GM19395 (cell line): ENCODE measurements at regions not wholly inside any gene's neighbourhood (a gene's known extent, or its start where the extent isn't known, plus 50 kb on each side); places are given as distances from the start of the nearest gene placed in this dataset.
"Not testable (repeated sequence)": the region's sequence is repeated elsewhere in the genome, so short reads cannot be mapped to it uniquely, and the experiment has no call there.

Experiments used
- ATAC-seq: cut with Tn5 transposase; IDR thresholded peaks from one replicate; pipeline ENCODE4 v1.9.1; 2021; ENCODE audit warnings: mild to moderate bottlenecking, moderate library complexity; ENCODE audit not compliant: unreplicated experiment

DNA sequence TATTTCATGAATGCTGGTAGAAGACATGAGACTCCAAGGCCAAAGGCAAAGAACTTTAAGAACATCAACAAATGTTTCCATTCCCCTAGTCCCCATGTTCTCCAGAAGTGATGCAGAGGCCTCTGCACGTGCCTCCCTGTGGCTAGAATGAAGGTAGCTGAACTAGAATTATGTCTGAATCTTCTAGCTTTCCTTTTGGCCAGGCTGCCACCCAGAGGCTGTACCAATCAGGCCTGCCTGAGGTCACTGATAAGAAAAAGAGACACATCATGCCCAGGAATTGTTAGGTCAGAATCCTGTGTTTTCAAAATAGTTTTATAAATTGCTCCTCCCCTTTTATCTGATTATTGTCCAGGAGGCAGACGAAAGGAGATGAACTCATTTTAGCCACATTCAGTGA, 188.0 kb upstream of the SLC16A7 start:
- ATAC-seq: no peak

GRCh38 chr12:59405992-59406391, 189.8 kb upstream of the SLC16A7 start:
- peak; percentile 46 for ATAC-seq

DNA sequence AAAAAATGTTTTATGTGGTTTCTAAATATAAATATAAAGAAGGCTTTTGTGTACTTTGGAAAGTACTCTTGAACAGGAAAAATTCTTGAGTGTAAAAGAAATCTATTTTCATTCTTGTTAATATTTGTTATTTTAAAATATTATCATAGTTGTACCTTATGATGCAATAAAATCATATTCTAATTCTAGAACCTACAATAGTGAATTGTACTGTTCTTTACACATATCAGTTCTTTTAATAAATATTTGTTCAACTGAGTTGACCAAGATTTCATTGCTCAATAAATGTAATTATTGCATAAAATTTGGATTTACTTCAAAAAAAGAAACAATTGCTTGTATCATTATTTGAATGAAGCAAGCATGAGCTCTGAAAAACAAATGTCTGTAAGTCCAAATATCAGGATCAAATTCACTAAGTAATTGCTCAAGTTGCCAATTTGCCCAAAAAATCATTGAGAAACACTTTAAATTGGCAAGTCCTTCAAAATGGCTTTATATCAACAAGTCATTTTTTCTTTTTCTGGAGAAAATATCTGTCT, 191.6 kb upstream of the SLC16A7 start:
- ATAC-seq: no peak

DNA sequence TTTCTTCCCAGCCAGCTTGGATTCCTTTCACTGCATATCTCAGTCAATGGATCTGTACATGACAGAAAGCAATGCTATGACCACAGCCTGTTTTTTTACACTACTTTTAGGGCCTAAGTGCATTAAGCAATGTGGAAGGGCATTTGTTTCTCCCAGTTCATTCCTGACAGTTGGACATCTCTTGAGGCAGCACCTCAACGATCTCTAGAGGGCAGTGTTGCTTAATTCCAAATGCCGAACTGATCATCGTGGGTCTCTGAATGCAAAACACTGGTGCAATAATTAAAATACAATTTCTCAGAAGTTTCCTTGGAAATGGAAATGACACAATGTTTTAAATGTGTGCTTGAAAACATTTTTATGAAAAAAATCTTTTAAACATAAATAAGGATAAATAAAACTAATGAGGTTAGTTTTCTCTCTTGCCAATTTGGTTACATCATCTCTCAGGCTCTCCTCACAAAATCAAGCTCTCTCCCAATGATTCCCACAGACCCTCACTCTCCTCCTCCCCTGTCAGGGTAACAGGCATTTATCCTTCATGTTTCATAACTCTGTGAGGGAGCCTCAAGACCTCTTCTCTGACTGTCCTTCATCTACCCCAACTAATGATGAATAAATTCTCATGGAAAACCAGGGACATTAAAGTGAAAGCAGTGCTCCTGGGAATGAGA, 192.4 kb upstream of the SLC16A7 start:
- peak; percentile 72 for ATAC-seq

DNA sequence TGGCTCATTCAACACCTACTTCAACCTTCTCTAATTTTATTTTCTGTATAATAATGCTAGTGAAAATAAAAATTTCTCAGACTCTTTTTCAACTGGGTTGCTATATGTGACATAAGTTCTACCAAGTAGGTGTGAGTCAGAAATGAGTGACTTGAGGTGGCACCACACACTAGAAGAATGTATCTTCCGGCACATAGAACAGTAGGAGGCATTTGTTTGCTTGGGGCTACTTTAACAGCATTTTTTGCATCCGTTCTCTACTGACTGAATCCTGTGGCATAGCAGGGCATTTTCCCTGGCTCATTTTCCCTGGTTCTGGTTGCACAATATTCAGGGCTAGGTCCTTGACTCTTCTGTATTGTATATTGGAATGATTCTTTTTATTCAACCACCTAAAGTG, 194.0 kb upstream of the SLC16A7 start:
- ATAC-seq: no peak

DNA sequence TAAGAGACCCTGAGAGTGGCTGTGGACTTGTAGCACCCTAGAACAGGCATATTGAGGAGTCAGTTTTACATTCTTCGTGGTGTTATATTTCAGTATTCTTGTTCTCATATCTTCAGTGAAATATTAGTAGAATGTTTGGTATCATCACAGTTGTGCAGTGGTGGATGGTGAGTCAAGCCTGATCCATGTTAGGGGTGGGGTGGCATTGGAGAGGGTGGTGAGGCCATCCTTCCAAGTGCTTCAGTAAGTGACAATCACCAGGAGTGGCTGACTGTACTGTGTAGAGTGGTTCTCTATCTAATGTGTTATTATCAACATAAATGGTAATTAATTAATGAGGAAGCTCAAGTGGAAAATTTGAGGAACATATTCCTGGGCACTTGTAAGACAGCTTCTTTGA, 197.7 kb upstream of the SLC16A7 start:
- no peak for ATAC-seq

DNA sequence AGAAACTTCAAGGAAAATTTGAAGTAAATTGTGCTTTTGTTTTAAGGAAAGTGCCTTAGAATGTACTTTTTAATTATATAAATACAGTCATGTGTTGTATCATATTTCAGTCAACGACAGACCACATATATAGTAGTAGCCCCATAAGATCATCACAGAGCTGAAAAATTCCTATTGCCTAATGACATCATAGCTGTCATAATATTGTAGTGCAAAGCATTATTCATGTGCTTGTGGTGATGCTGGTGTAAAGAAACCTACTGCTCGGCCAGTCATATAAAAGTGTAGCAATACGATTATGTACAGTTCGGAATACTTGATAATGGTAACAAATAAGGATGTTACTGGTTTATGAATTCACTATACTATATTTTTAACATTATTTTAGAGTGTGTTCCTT, 198.9 kb upstream of the SLC16A7 start:
- no peak for ATAC-seq

GRCh38 chr12:59396519-59396918, 199.3 kb upstream of the SLC16A7 start:
- ATAC-seq: no peak

DNA sequence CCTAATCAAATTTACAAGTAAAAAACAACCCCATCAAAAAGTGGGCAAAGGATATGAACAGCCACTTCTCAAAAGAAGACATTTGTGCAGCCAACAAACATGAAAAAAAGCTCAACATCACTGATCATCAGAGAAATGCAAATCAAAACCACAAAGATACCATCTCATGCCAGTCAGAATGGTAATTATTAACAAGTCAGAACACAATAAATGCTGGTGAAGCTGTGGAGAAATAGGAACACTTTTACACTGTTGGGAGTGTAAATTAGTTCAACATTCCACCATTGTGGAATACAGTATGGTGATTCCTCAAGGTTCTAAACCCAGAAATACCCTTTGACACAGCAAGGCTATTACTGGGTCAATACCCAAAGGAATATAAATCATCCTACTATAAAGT, 200.5 kb upstream of the SLC16A7 start:
- ATAC-seq: not testable (repeated sequence)

GRCh38 chr12:59393506-59393905, 202.3 kb upstream of the SLC16A7 start:
- ATAC-seq: no peak

DNA sequence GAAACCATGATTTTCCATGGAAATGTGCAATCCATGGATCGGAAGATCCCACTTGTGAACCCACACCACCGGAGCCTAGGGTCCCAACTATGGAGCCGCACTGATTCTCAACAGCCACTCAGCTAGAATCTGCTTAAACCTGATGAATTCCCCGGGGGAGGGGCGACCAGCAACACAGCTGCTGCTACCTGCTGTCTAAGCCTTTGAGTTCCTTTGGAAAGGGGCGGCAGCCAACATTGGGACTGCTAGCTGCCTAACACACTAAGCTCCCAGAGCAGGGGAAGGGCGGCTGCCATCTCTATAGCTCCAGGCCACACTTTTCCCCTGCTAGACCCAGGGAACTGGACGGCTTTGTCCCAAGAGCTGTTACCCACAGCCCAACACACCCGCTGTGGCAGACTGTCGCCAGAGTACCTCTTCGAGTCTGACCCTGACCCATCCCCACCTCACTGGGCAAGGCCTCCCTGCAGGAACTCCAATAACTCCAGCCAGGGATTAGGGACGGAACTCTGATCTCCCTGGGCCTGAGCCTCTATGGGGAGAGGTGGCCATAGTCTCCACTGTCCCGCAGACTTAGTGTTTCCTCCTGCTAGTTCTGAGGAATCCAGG, 205.8 kb upstream of the SLC16A7 start:
- no peak for ATAC-seq

DNA sequence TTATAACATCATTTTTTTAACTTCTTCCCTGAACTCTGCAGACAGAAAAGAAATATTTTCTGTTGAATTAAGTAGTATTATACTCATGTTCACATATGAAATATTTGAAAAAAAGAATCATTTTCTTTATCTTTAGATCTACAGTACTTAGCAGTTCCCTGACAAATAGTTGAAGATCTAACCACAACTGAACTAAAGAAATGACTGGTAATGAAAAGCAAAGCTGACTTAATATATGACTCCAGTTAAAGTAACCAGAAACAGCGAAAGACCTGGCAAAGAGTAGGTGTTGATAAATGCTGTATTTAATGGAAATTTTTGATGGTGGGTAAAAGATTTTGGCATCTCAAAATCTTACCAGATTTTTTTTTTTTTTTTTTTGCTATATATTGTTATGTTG, 207.1 kb upstream of the SLC16A7 start:
- ATAC-seq: no peak

GRCh38 chr12:59388176-59388575, 207.7 kb upstream of the SLC16A7 start:
- no peak for ATAC-seq

GRCh38 chr12:59386236-59386635, 209.6 kb upstream of the SLC16A7 start:
- ATAC-seq: no peak

GRCh38 chr12:59383079-59383822, 212.6 kb upstream of the SLC16A7 start:
- ATAC-seq: no peak

DNA sequence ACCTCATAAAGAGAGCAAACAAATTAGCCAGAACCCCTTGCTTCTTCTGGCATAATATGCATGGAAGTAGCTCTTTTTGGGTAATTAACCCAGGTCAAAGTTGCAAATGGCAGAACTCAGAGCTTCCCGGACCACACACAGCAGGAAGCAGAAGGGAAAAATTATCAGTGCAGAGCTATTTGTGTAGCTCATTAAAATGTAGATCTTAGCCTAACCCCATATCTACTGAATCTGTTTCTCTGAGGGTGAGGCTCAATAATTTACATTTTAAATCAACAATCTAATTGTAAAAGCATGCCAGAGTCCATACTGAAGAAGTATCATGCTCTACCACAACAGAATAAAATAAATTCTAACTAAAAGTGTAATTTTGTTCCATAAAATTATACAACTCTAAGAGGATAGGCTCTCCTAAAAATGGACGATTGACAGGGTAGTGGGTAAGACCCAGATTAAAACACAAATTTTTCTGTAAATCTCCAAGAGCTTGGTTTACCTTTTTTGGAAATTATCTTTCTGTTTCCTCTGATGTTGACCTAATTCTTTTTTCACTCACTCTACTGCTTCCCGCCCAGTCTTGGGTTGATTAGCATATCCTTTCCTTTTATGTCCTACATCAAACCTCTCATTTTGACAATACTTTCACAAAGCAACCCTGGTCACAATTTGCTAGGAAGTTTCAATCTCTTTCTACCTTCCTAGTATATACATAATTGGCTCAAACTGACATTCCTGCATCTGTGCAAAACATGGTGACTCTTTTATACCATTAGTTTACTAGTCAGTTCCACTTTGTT, 213.3 kb upstream of the SLC16A7 start:
- no peak for ATAC-seq

GRCh38 chr12:59381106-59381505, 214.7 kb upstream of the SLC16A7 start:
- ATAC-seq: no peak

GRCh38 chr12:59375633-59376032, 220.2 kb upstream of the SLC16A7 start:
- no peak for ATAC-seq

DNA sequence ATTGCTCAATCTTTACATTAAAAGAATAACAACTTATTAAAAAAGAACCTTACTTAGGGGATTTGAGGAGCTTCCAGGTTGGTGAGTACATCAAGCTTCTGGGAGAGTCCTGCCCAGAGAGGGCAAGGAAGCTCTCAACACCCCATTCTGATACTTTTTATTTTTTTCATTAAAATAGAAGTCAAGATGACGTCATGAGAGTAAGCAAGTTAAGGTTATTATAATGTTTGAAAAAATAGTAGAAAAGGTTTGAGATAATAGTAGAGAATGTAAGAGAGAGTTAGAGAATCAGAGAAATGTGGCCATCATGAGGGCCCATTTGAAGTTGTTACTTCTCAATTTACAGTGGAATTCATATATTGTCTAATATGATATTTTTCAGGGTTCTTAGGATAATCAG, 221.0 kb upstream of the SLC16A7 start:
- no peak for ATAC-seq

GRCh38 chr12:59372956-59373355, 222.9 kb upstream of the SLC16A7 start:
- no peak for ATAC-seq

- ATAC-seq: no peak
Measured at GRCh38 chr12:59370933-59371332, 224.9 kb upstream of the SLC16A7 start.
